Uterus (tissue), 3 donors: ENCODE measurements at regions not wholly inside any gene's neighbourhood (a gene's known extent, or its start where the extent isn't known, plus 50 kb on each side); places are given as distances from the start of the nearest gene placed in this dataset.

ENCODE experiments used
- DNase-seq, 2 donors: peaks; one replicate each; pipeline ENCODE4 v3.0.0-alpha.2; 2019 to 2020
- H3K27ac ChIP-seq, 2 donors: fragments of 200-600 bp; sonication (generic); 1 replicate in 1 of 2; 2 replicates in 1 of 2; pipeline ENCODE4 v1.5.1; 2016 to 2018
- H3K27me3 ChIP-seq, 2 donors: fragments of 200-600 bp; sonication (generic); one replicate each; pipeline ENCODE4 v1.5.1; 2018 to 2019; ENCODE audit warnings: control low read depth in 1 of 2
- H3K36me3 ChIP-seq, 2 donors: fragments of 200-600 bp; sonication (generic); one replicate each; pipeline ENCODE4 v1.5.1; 2019; ENCODE audit warnings: control low read depth in 1 of 2
- H3K4me1 ChIP-seq, 2 donors: fragments of 200-600 bp; sonication (generic); one replicate each; pipeline ENCODE4 v1.5.1; 2018 to 2019; ENCODE audit warnings: control low read depth in 1 of 2
- H3K4me3 ChIP-seq, 2 donors: fragments of 200-600 bp; sonication (generic); 1 replicate in 1 of 2; 2 replicates in 1 of 2; pipeline ENCODE4 v1.5.1; 2018 to 2019; ENCODE audit warnings: mild to moderate bottlenecking in 1 of 2
- H3K9me3 ChIP-seq, 2 donors: fragments of 200-600 bp; sonication (generic); one replicate each; pipeline ENCODE4 v1.5.1; 2019; ENCODE audit warnings: control low read depth in 1 of 2
- POLR2A ChIP-seq, 2 donors: fragments of 450-650 bp; IDR thresholded peaks; one replicate each; pipeline ENCODE4 v1.6.1; 2016; ENCODE audit warnings: antibody characterized with exemption in 2 of 2, mild to moderate bottlenecking in 1 of 2, moderate library complexity in 1 of 2
- intact Hi-C: fragments of 100-400 bp; cut with DNase I; formaldehyde crosslinking; loops from one replicate; pipeline ENCODE4 v1.15.1; 2023; ENCODE audit warnings: low total_unique reads
- TF ChIP-seq, protein P1 (sequence below), 4 experiments: fragments of 200-600 bp in 2 of 4; fragments of 450-650 bp in 2 of 4; sonication (generic) in 2 of 4; IDR thresholded peaks; one replicate each; pipeline ENCODE4 v1.5.1; 2016 to 2019; ENCODE audit warnings: antibody characterized with exemption in 4 of 4, mild to moderate bottlenecking in 2 of 4, moderate library complexity in 1 of 4
- donor health status: DM: yes; HTN: yes; CAD: no.

DNA sequence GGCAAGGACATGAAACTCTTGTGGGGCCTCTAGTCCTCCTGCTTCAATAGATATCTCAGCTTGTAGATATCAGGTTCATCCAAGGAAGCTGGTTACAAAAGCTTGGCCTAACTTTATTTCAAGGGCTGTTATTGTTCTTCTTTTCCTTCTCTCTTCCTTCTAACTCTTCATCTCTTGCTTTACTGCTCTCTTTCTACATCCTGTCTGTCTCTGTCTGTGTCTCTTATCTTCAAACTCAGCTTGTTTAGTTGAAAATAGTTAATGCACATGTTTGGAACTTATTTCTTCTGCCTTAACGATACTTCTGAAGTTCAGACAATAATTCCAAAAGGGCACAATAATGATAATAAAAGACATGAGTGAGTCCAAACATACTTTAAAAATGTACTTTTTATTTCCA lies 393.9 kb downstream of the NXPH1 start:
- no peaks in the 10 kb centered on the region for H3K9me3 ChIP-seq
- intact Hi-C loops = no loop called here
- no peaks in the 10 kb centered on the region for H3K4me1 ChIP-seq
- H3K27me3 ChIP-seq = no peaks in the 10 kb centered on the region
- H3K36me3 ChIP-seq = no peaks in the 10 kb centered on the region
- H3K4me3 ChIP-seq = no peak overlapping the region
- TF ChIP-seq, protein P1, sequence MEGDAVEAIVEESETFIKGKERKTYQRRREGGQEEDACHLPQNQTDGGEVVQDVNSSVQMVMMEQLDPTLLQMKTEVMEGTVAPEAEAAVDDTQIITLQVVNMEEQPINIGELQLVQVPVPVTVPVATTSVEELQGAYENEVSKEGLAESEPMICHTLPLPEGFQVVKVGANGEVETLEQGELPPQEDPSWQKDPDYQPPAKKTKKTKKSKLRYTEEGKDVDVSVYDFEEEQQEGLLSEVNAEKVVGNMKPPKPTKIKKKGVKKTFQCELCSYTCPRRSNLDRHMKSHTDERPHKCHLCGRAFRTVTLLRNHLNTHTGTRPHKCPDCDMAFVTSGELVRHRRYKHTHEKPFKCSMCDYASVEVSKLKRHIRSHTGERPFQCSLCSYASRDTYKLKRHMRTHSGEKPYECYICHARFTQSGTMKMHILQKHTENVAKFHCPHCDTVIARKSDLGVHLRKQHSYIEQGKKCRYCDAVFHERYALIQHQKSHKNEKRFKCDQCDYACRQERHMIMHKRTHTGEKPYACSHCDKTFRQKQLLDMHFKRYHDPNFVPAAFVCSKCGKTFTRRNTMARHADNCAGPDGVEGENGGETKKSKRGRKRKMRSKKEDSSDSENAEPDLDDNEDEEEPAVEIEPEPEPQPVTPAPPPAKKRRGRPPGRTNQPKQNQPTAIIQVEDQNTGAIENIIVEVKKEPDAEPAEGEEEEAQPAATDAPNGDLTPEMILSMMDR (IDR thresholded peaks at IDR 0.05) = no peak
- TF ChIP-seq POLR2A (IDR thresholded peaks at IDR 0.05) = no peak
- no peak overlapping the region for H3K27ac ChIP-seq
- no peak for DNase-seq

DNA sequence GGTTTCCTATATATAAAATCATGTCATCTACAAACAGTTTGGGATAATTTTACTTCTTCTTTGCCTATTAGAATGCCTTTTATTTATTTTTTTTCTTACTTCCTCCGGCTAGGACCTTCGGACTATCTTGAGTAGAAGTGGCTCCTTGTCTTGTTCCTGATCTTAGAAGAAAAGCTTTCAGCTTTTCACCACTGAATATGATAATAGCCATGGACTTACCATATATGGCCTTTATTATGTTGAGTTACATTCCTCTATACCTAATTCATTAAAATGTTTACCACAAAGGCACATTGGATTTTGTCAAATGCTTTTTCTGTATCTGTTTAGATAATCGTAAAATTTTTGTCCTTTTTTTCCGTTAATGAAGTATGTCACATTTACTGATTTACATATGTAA lies 395.7 kb downstream of the NXPH1 start:
- intact Hi-C loops = no loop called here
- H3K27me3 ChIP-seq = no peaks in the 10 kb centered on the region
- TF ChIP-seq POLR2A (IDR thresholded peaks at IDR 0.05) = no peak
- TF ChIP-seq, protein P1 (IDR thresholded peaks at IDR 0.05) = no peak
- H3K4me3 ChIP-seq = no peak overlapping the region
- no peaks in the 10 kb centered on the region for H3K4me1 ChIP-seq
- H3K36me3 ChIP-seq = no peaks in the 10 kb centered on the region
- DNase-seq = no peak
- no peak overlapping the region for H3K27ac ChIP-seq
- H3K9me3 ChIP-seq = no peaks in the 10 kb centered on the region

DNA sequence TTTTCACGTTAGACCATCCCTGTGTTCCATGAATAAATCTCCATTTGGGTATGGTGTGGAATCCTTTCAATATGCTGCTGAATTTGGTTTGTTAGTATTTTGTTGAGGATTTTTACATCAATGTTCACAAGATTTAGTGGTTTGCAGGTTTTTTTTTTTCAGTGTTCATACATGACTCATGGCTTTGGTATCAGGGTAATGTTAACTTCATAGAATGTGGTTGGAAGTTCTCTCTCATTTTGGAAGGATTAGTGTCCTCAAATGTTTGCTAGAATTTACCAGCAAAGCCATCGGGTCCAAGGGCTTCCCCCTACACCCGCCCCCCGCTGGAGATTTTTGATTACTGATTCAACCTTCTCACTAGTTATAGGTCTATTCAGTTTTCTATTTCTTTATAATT lies 398.0 kb downstream of the NXPH1 start:
- H3K27me3 ChIP-seq = no peaks in the 10 kb centered on the region
- no peak overlapping the region for H3K4me3 ChIP-seq
- no peaks in the 10 kb centered on the region for H3K9me3 ChIP-seq
- no peaks in the 10 kb centered on the region for H3K36me3 ChIP-seq
- no peak for DNase-seq
- no peaks in the 10 kb centered on the region for H3K4me1 ChIP-seq
- H3K27ac ChIP-seq = no peak overlapping the region
- TF ChIP-seq POLR2A (IDR thresholded peaks at IDR 0.05) = no peak
- TF ChIP-seq, protein P1 (IDR thresholded peaks at IDR 0.05) = no peak
- intact Hi-C loops = no loop called here

DNA sequence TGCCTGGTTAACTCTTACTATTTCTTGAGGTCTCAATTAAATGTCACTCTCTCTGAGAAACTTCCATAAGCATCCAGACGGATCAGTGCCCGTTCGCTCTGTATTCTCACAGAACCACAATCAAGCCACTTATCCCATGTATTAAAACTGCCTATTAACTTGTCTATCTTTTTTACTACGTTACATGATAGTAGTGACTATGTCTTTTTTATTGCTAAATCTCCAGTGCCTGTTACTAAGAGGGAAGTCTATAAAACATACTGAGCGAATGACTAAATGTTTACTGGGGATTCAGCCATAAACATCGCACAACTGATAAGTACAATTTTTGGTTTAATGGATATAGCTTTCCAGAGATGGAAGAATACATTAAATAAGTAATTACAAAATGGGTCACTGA lies 399.9 kb downstream of the NXPH1 start:
- Histone ChIP-seq H3K4me1 (no peaks in the 10 kb centered on the region), H3K27me3 (no peaks in the 10 kb centered on the region), H3K4me3 (no peak overlapping the region), H3K27ac (no peak overlapping the region), H3K36me3 (no peaks in the 10 kb centered on the region), H3K9me3 (no peaks in the 10 kb centered on the region)
- TF ChIP-seq, protein P1 (IDR thresholded peaks at IDR 0.05) = no peak
- TF ChIP-seq POLR2A (IDR thresholded peaks at IDR 0.05) = no peak
- intact Hi-C loops = no loop called here
- no peak for DNase-seq

DNA sequence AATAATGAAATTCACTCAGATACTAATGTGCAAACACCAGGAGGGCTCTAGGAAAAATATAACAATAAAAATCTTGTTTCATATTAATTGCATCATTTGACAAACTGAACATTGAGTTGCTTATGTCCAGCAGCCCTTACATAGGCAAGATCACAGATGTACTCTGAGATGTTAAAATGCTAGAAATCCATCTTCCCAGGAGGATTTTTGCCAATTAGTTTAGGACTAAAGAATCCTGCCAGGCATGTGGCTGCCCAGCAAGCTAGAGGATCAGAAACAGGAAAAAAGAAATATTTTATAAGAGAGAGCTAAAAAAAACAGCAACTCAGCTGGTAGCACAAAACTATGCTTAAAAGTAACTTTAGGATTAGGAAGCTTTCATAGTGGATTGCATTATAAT lies 407.8 kb downstream of the NXPH1 start:
- no peak overlapping the region for H3K4me3 ChIP-seq
- H3K9me3 ChIP-seq = no peaks in the 10 kb centered on the region
- no peaks in the 10 kb centered on the region for H3K4me1 ChIP-seq
- H3K36me3 ChIP-seq = no peaks in the 10 kb centered on the region
- no peak for DNase-seq
- TF ChIP-seq POLR2A (IDR thresholded peaks at IDR 0.05) = no peak
- TF ChIP-seq, protein P1 (IDR thresholded peaks at IDR 0.05) = no peak
- no peak overlapping the region for H3K27ac ChIP-seq
- no peaks in the 10 kb centered on the region for H3K27me3 ChIP-seq
- intact Hi-C loops = loop anchor here (10.0 kb wide), 1 partner anchor 46 kb away; no protein-coding TSS in a partner anchor
